ENCODE measurements at regions not wholly inside any gene's neighbourhood (a gene's known extent, or its start where the extent isn't known, plus 50 kb on each side); places are given as distances from the start of the nearest gene placed in this dataset.

- no peaks in the 10 kb centered on the region for H3K36me3 ChIP-seq (ENCODE audit: insufficient read depth, low read length)
- H3K27ac ChIP-seq (ENCODE audit: low read depth, low read length), result no peak overlapping the region
- 77% methylated on average over 2 of the region's 2 CpGs for WGBS
- H3K4me1 ChIP-seq (ENCODE audit: insufficient read depth, low read length), result peaks cover 15% of the 10 kb centered on the region; the same call in 1 of the 2 replicates
- H3K27me3 ChIP-seq (ENCODE audit: insufficient read depth, low read length), result peaks cover 11% of the 10 kb centered on the region; the same call in 1 of the 2 replicates
- H3K9ac ChIP-seq (ENCODE audit: low read depth, low read length), result no peak overlapping the region
- no peaks in the 10 kb centered on the region for H3K9me3 ChIP-seq (ENCODE audit: insufficient read depth, low read depth, low read length)
- no peak overlapping the region for H3K4me3 ChIP-seq (ENCODE audit: low read length)
Measured at GRCh38 chr9:117486426-117486825, 71.6 kb upstream of the ASTN2 start.

GRCh38 chr9:117485176-117485575 lies 70.3 kb upstream of the ASTN2 start:
- H3K9ac ChIP-seq (ENCODE audit: low read depth, low read length), result no peak overlapping the region
- H3K9me3 ChIP-seq (ENCODE audit: insufficient read depth, low read depth, low read length), result no peaks in the 10 kb centered on the region
- H3K4me3 ChIP-seq (ENCODE audit: low read length), result no peak overlapping the region
- no peaks in the 10 kb centered on the region for H3K36me3 ChIP-seq (ENCODE audit: insufficient read depth, low read length)
- H3K27ac ChIP-seq (ENCODE audit: low read depth, low read length), result peak overlapping the region; percentile 27; the same call in 1 of the 2 replicates
- H3K27me3 ChIP-seq (ENCODE audit: insufficient read depth, low read length), result peaks cover 11% of the 10 kb centered on the region; the same call in 1 of the 2 replicates
- no CpG with 5 or more reads among the region's 1 CpG for WGBS
- H3K4me1 ChIP-seq (ENCODE audit: insufficient read depth, low read length), result peaks cover 15% of the 10 kb centered on the region; the same call in 1 of the 2 replicates

DNA sequence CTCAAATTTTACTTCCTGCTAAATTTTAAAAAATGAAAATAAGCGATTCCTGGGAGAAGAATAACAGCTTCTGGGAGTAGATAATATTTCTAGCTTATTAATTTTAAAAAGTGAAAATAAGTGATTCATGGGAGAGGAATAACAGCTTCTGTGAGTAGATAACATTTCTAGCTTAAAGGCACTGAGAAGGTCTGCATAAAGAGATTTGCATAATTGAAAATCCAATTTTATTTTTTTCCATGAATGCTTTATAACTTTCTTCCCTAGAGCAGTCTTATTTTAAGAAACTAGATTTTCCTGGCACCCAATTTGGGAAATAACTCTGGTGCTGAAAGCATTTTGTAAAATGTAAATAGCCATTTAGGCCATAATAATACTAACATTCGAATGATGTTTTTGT lies 65.9 kb upstream of the ASTN2 start:
- no peaks in the 10 kb centered on the region for H3K9me3 ChIP-seq (ENCODE audit: insufficient read depth, low read depth, low read length)
- H3K27me3 ChIP-seq (ENCODE audit: insufficient read depth, low read length), result no peaks in the 10 kb centered on the region
- no peak overlapping the region for H3K27ac ChIP-seq (ENCODE audit: low read depth, low read length)
- H3K4me3 ChIP-seq (ENCODE audit: low read length), result no peak overlapping the region
- H3K36me3 ChIP-seq (ENCODE audit: insufficient read depth, low read length), result no peaks in the 10 kb centered on the region
- H3K4me1 ChIP-seq (ENCODE audit: insufficient read depth, low read length), result peaks cover 12% of the 10 kb centered on the region; the same call in 1 of the 2 replicates
- 100% methylated on average over 1 of the region's 2 CpGs for WGBS
- no peak overlapping the region for H3K9ac ChIP-seq (ENCODE audit: low read depth, low read length)

GRCh38 chr9:117480253-117480652 lies 65.4 kb upstream of the ASTN2 start:
- H3K27ac ChIP-seq (ENCODE audit: low read depth, low read length), result no peak overlapping the region
- H3K9me3 ChIP-seq (ENCODE audit: insufficient read depth, low read depth, low read length), result no peaks in the 10 kb centered on the region
- WGBS, result 90% methylated on average over 2 of the region's 2 CpGs
- no peak overlapping the region for H3K9ac ChIP-seq (ENCODE audit: low read depth, low read length)
- no peaks in the 10 kb centered on the region for H3K36me3 ChIP-seq (ENCODE audit: insufficient read depth, low read length)
- H3K4me1 ChIP-seq (ENCODE audit: insufficient read depth, low read length), result 0 out of 2 replicates have a peak, but pooled peaks cover 8% of the 10 kb centered on the region
- H3K27me3 ChIP-seq (ENCODE audit: insufficient read depth, low read length), result no peaks in the 10 kb centered on the region
- H3K4me3 ChIP-seq (ENCODE audit: low read length), result no peak overlapping the region

- no peak overlapping the region for H3K4me3 ChIP-seq (ENCODE audit: low read length)
Measured at GRCh38 chr9:117473293-117473692, 58.4 kb upstream of the ASTN2 start.

GRCh38 chr9:117470902-117471301 lies 56.0 kb upstream of the ASTN2 start:
- Histone ChIP-seq H3K9ac (ENCODE audit: low read depth, low read length) (no peak overlapping the region), H3K36me3 (ENCODE audit: insufficient read depth, low read length) (no peaks in the 10 kb centered on the region), H3K4me1 (ENCODE audit: insufficient read depth, low read length) (no peaks in the 10 kb centered on the region), H3K9me3 (ENCODE audit: insufficient read depth, low read depth, low read length) (no peaks in the 10 kb centered on the region), H3K27me3 (ENCODE audit: insufficient read depth, low read length) (no peaks in the 10 kb centered on the region), H3K27ac (ENCODE audit: low read depth, low read length) (no peak overlapping the region), H3K4me3 (ENCODE audit: low read length) (no peak overlapping the region)
- 80% methylated on average over 2 of the region's 2 CpGs for WGBS

More at GRCh38 chr9:117473293-117473692, 58.4 kb upstream of the ASTN2 start:
- no peaks in the 10 kb centered on the region for H3K4me1 ChIP-seq (ENCODE audit: insufficient read depth, low read length)
- no peak overlapping the region for H3K9ac ChIP-seq (ENCODE audit: low read depth, low read length)
- H3K9me3 ChIP-seq (ENCODE audit: insufficient read depth, low read depth, low read length), result no peaks in the 10 kb centered on the region
- WGBS, result no CpG with 5 or more reads among the region's 1 CpG
- no peak overlapping the region for H3K27ac ChIP-seq (ENCODE audit: low read depth, low read length)
- H3K27me3 ChIP-seq (ENCODE audit: insufficient read depth, low read length), result no peaks in the 10 kb centered on the region
- no peaks in the 10 kb centered on the region for H3K36me3 ChIP-seq (ENCODE audit: insufficient read depth, low read length)

DNA sequence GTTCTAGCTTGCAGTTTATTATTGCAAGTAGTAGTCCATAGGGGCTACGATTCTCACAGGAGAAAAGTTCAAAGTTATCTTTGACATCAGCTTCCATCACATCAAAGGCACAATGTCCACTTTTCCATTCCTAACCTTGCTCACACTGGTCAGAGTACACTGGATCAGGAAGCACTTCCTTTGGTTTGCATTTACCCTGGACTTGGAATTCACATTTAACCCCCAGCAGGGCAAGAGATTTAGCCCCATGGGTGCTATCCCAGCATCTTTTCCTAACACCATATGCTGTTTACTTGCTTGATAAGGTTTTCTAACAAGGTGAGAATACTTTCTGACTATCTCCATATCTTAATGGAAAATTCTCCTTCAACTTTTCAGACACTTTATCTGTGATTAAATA lies 55.6 kb upstream of the ASTN2 start:
- Histone ChIP-seq H3K4me3 (ENCODE audit: low read length) (no peak overlapping the region), H3K27ac (ENCODE audit: low read depth, low read length) (no peak overlapping the region), H3K4me1 (ENCODE audit: insufficient read depth, low read length) (no peaks in the 10 kb centered on the region), H3K9ac (ENCODE audit: low read depth, low read length) (no peak overlapping the region), H3K27me3 (ENCODE audit: insufficient read depth, low read length) (no peaks in the 10 kb centered on the region), H3K9me3 (ENCODE audit: insufficient read depth, low read depth, low read length) (no peaks in the 10 kb centered on the region), H3K36me3 (ENCODE audit: insufficient read depth, low read length) (no peaks in the 10 kb centered on the region)
- 86% methylated on average over 1 of the region's 1 CpG for WGBS

- H3K27me3 ChIP-seq (ENCODE audit: insufficient read depth, low read length), result no peaks in the 10 kb centered on the region
- H3K36me3 ChIP-seq (ENCODE audit: insufficient read depth, low read length), result no peaks in the 10 kb centered on the region
- no peak overlapping the region for H3K27ac ChIP-seq (ENCODE audit: low read depth, low read length)
- H3K9ac ChIP-seq (ENCODE audit: low read depth, low read length), result no peak overlapping the region
- no peaks in the 10 kb centered on the region for H3K4me1 ChIP-seq (ENCODE audit: insufficient read depth, low read length)
- H3K9me3 ChIP-seq (ENCODE audit: insufficient read depth, low read depth, low read length), result no peaks in the 10 kb centered on the region
- no peak overlapping the region for H3K4me3 ChIP-seq (ENCODE audit: low read length)
- 88% methylated on average over 3 of the region's 3 CpGs for WGBS
Measured at GRCh38 chr9:117466111-117466510, 51.3 kb upstream of the ASTN2 start.

- no peaks in the 10 kb centered on the region for H3K27me3 ChIP-seq (ENCODE audit: insufficient read depth, low read length)
- H3K4me3 ChIP-seq (ENCODE audit: low read length), result no peak overlapping the region
- no peaks in the 10 kb centered on the region for H3K36me3 ChIP-seq (ENCODE audit: insufficient read depth, low read length)
- H3K4me1 ChIP-seq (ENCODE audit: insufficient read depth, low read length), result no peaks in the 10 kb centered on the region
- 92% methylated on average over 4 of the region's 4 CpGs for WGBS
- H3K9me3 ChIP-seq (ENCODE audit: insufficient read depth, low read depth, low read length), result no peaks in the 10 kb centered on the region
- no peak overlapping the region for H3K27ac ChIP-seq (ENCODE audit: low read depth, low read length)
- H3K9ac ChIP-seq (ENCODE audit: low read depth, low read length), result no peak overlapping the region
Measured at GRCh38 chr9:117465706-117466105, 50.8 kb upstream of the ASTN2 start.

DNA sequence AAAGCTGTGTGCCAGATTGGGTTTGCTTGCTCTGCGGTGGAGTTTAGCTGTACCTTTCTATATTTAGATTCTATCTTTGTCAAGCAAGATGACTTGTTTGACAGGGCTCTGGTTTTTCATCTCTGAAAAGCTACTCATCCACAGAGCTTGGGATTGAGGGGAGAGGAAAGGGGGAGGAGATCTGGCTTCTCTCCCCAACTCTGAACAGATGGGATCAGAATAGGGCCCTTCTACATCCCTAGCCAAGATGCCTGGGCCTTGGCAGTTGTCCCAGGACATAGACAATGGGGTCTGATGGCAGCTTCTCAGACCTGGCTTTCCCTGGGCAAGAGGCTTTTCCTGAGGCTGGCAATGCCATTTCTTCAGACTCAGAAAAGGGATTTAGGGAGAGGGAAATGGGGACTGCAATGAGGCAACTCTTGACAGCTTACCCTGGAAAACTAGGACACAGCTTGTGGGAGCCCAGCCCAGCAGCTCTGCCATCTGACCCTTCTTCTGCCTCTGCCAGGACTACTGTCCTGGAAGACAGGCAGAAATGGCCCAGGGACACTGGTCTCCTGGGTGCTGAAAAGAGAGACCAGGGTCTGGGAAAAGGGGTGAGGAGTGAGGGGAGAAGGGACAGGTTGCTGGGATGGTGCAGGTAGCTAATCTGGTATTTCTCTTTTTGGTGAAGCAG lies 50.2 kb upstream of the ASTN2 start:
- Histone ChIP-seq H3K9me3 (ENCODE audit: insufficient read depth, low read depth, low read length) (no peaks in the 10 kb centered on the region), H3K4me1 (ENCODE audit: insufficient read depth, low read length) (no peaks in the 10 kb centered on the region), H3K27me3 (ENCODE audit: insufficient read depth, low read length) (no peaks in the 10 kb centered on the region), H3K36me3 (ENCODE audit: insufficient read depth, low read length) (no peaks in the 10 kb centered on the region), H3K9ac (ENCODE audit: low read depth, low read length) (no peak overlapping the region), H3K27ac (ENCODE audit: low read depth, low read length) (no peak overlapping the region), H3K4me3 (ENCODE audit: low read length) (no peak overlapping the region)
- WGBS, result 100% methylated on average over 1 of the region's 1 CpG

All from HUES64 (cell line).